ENCODE measurements at regions not wholly inside any gene's neighbourhood (a gene's known extent, or its start where the extent isn't known, plus 50 kb on each side); places are given as distances from the start of the nearest gene placed in this dataset.

DNA sequence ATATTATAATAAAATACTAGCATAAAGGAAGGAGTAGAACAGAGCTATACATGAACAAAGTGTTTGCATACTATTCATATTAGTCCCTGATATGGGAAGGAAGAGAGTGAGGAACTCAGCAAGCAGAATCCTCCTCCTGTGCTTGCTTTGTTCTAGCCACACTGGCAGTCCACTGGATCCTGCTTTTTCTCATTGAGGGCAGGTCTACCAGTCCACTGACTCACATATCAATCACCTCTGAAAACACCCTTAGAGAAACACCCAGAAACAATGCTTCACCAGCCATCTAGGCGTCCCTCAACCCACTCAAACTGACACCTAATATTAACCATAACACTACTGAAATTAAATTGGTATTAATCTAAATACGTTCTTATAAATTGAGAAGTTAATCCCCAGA, 1861.7 kb upstream of the SEL1L start:
- no peaks in the 10 kb centered on the region for H3K27me3 ChIP-seq (ENCODE audit: control insufficient read depth in 1 of 2, insufficient read depth in 2 of 2, low read length in 2 of 2)
- no peaks in the 10 kb centered on the region for H3K36me3 Mint-ChIP-seq (ENCODE audit: low read depth)
- no peaks in the 10 kb centered on the region for H3K4me1 ChIP-seq (ENCODE audit: insufficient read depth, low read length)
- intact Hi-C loops (cut with DNase I, micrococcal nuclease): no loop called here
- H3K4me3 ChIP-seq (ENCODE audit: low read length): no peak overlapping the region
- no peaks in the 10 kb centered on the region for H3K9me3 ChIP-seq (ENCODE audit: control insufficient read depth in 1 of 2, insufficient read depth in 1 of 2, low read length in 2 of 2)
- H3K27ac Mint-ChIP-seq: no peak overlapping the region
- ATAC-seq (ENCODE audit: poor library complexity): no peak
- H3K4me3 Mint-ChIP-seq: no peak overlapping the region
- TF ChIP-seq, protein P1, sequence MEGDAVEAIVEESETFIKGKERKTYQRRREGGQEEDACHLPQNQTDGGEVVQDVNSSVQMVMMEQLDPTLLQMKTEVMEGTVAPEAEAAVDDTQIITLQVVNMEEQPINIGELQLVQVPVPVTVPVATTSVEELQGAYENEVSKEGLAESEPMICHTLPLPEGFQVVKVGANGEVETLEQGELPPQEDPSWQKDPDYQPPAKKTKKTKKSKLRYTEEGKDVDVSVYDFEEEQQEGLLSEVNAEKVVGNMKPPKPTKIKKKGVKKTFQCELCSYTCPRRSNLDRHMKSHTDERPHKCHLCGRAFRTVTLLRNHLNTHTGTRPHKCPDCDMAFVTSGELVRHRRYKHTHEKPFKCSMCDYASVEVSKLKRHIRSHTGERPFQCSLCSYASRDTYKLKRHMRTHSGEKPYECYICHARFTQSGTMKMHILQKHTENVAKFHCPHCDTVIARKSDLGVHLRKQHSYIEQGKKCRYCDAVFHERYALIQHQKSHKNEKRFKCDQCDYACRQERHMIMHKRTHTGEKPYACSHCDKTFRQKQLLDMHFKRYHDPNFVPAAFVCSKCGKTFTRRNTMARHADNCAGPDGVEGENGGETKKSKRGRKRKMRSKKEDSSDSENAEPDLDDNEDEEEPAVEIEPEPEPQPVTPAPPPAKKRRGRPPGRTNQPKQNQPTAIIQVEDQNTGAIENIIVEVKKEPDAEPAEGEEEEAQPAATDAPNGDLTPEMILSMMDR (IDR thresholded peaks at IDR 0.05): no peak
- CTCF ChIA-PET: no interaction called here
- no peaks in the 10 kb centered on the region for H3K9me3 Mint-ChIP-seq
- H3K27ac ChIP-seq (ENCODE audit: low read depth in 1 of 2, low read length in 2 of 2): no peak overlapping the region
- no peaks in the 10 kb centered on the region for H3K27me3 Mint-ChIP-seq
- H3K4me1 Mint-ChIP-seq (ENCODE audit: low read depth): no peaks in the 10 kb centered on the region
- DNase-seq: no peak
- H3K36me3 ChIP-seq (ENCODE audit: insufficient read depth, low read length): no peaks in the 10 kb centered on the region
- POLR2A ChIA-PET: no interaction called here

DNA sequence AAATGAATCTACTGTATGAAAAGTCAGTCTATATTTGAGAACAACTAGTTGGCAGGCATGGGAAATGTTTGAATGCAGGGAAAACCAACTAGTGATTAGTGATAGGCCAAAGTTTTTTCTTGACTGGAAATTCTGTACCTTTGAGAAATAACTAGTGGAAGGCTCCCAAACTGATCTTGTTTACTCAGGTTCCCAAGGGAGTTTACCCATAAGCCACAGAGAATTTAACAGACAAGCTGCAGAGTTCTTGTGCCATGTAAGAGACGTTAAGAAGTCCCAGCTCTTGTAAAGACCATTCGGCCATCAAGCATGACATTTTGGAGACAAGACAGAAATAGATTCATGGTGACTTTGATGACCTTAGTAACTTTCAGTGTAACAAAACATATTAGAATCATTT, 1882.8 kb upstream of the SEL1L start:
- Histone ChIP-seq H3K9me3 (ENCODE audit: control insufficient read depth in 1 of 2, insufficient read depth in 1 of 2, low read length in 2 of 2) (no peaks in the 10 kb centered on the region), H3K4me3 (ENCODE audit: low read length) (no peak overlapping the region), H3K27me3 (ENCODE audit: control insufficient read depth in 1 of 2, insufficient read depth in 2 of 2, low read length in 2 of 2) (no peaks in the 10 kb centered on the region), H3K27ac (ENCODE audit: low read depth in 1 of 2, low read length in 2 of 2) (no peak overlapping the region), H3K36me3 (ENCODE audit: insufficient read depth, low read length) (no peaks in the 10 kb centered on the region), H3K4me1 (ENCODE audit: insufficient read depth, low read length) (no peaks in the 10 kb centered on the region)
- H3K4me3 Mint-ChIP-seq: no peak overlapping the region
- intact Hi-C loops (cut with DNase I, micrococcal nuclease): no loop called here
- H3K4me1 Mint-ChIP-seq (ENCODE audit: low read depth): no peaks in the 10 kb centered on the region
- H3K27ac Mint-ChIP-seq: no peak overlapping the region
- TF ChIP-seq, protein P1 (IDR thresholded peaks at IDR 0.05): no peak
- no peaks in the 10 kb centered on the region for H3K36me3 Mint-ChIP-seq (ENCODE audit: low read depth)
- no peaks in the 10 kb centered on the region for H3K27me3 Mint-ChIP-seq
- POLR2A ChIA-PET: no interaction called here
- no peak for ATAC-seq (ENCODE audit: poor library complexity)
- CTCF ChIA-PET: no interaction called here
- peaks cover 13% of the 10 kb centered on the region for H3K9me3 Mint-ChIP-seq
- no peak for DNase-seq

DNA sequence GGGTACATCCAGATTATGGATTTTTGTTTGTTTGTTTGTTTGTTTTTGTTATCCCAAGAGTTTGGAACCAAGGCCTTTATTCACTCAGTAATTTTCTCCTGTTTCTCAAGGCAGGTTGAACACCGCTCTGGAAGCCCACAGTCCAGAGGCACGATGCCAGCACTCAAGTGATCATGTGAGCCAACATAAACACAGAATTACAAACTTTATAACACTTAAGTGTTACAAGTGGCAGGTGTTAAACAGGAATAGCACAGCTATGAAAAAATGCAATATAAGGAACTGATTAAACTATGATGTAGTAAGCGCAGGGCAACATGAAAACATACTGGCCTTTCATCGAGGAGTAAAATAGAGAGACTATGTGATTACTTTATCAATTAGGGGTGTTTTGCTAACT, 1885.8 kb upstream of the SEL1L start:
- intact Hi-C loops (cut with DNase I, micrococcal nuclease): no loop called here
- H3K9me3 ChIP-seq (ENCODE audit: control insufficient read depth in 1 of 2, insufficient read depth in 1 of 2, low read length in 2 of 2): no peaks in the 10 kb centered on the region
- H3K27ac ChIP-seq (ENCODE audit: low read depth in 1 of 2, low read length in 2 of 2): no peak overlapping the region
- Mint-ChIP-seq H3K9me3 (peaks cover 12% of the 10 kb centered on the region), H3K4me1 (ENCODE audit: low read depth) (no peaks in the 10 kb centered on the region), H3K27me3 (no peaks in the 10 kb centered on the region), H3K27ac (no peak overlapping the region), H3K36me3 (ENCODE audit: low read depth) (no peaks in the 10 kb centered on the region), H3K4me3 (no peak overlapping the region)
- ChIA-PET POLR2A (no interaction called here), CTCF (no interaction called here)
- no peaks in the 10 kb centered on the region for H3K4me1 ChIP-seq (ENCODE audit: insufficient read depth, low read length)
- TF ChIP-seq, protein P1 (IDR thresholded peaks at IDR 0.05): no peak
- H3K36me3 ChIP-seq (ENCODE audit: insufficient read depth, low read length): no peaks in the 10 kb centered on the region
- H3K4me3 ChIP-seq (ENCODE audit: low read length): no peak overlapping the region
- ATAC-seq (ENCODE audit: poor library complexity) (no peak), DNase-seq (no peak)
- H3K27me3 ChIP-seq (ENCODE audit: control insufficient read depth in 1 of 2, insufficient read depth in 2 of 2, low read length in 2 of 2): no peaks in the 10 kb centered on the region

Measured in CD4-positive, alpha-beta T cell (primary cell).